DOHH2 (cell line): ENCODE measurements at regions not wholly inside any gene's neighbourhood (a gene's known extent, or its start where the extent isn't known, plus 50 kb on each side); places are given as distances from the start of the nearest gene placed in this dataset.

Source experiments
- CTCF ChIP-seq: fragments of 200-600 bp; sonication (generic); IDR thresholded peaks from one replicate; pipeline ENCODE4 v1.5.1; 2014; ENCODE audit warnings: antibody characterized with exemption, mild to moderate bottlenecking, low read depth, low read length; ENCODE audit not compliant: poor library complexity, severe bottlenecking
- EZH2phosphoT487 ChIP-seq: fragments of 200-600 bp; sonication (generic); IDR thresholded peaks from 2 replicates; pipeline ENCODE4 v1.6.1; 2017; ENCODE audit warnings: borderline replicate concordance, mild to moderate bottlenecking, antibody characterized with exemption, low read length, moderate library complexity, mixed read lengths

- TF ChIP-seq CTCF (no peak), EZH2phosphoT487 (no peak)
Observed at GRCh38 chr11:11217929-11218628, 135.0 kb downstream of the CSNK2A3 start.
